GM21786 (cell line): ENCODE measurements at regions not wholly inside any gene's neighbourhood (a gene's known extent, or its start where the extent isn't known, plus 50 kb on each side); places are given as distances from the start of the nearest gene placed in this dataset.
"Not testable (repeated sequence)": the region's sequence is repeated elsewhere in the genome, so short reads cannot be mapped to it uniquely, and the experiment has no call there.

ENCODE experiments used
- ATAC-seq: cut with Tn5 transposase; IDR thresholded peaks from one replicate; pipeline ENCODE4 v1.9.1; 2021; ENCODE audit not compliant: unreplicated experiment

DNA sequence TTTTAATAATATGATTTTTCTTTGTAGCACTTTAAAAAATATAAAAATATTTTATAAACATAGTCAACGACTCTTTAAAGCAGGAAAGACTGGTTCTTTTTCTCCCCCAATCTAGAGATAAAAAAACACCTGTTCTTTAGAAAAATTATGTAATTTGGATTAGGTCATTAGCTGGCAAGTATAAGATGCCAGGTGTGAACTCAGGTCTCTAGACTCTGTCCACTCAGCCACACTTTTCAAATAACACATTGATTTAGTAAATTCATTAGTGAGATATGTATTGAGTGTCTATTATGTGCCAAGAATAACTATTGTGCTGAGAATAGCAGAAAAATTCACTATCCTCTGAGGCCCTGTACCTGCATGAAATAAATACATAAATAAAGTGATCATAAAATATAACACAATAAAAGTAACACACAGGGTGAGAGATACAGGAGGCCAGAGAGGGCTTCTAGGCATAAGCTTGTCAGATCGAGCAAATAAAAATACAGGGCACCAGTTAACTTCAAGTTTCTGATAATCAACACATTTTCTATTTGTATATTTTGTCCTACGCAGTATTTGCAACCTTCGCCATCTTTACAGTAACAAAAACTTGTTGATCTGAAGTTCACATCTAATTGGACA lies 867.1 kb upstream of the GBE1 start:
- no peak for ATAC-seq

- no peak for ATAC-seq
Measured at GRCh38 chr3:82627733-82628132, 866.3 kb upstream of the GBE1 start.

- ATAC-seq, result not testable (repeated sequence)
Measured at GRCh38 chr3:82620744-82621143, 859.3 kb upstream of the GBE1 start.

DNA sequence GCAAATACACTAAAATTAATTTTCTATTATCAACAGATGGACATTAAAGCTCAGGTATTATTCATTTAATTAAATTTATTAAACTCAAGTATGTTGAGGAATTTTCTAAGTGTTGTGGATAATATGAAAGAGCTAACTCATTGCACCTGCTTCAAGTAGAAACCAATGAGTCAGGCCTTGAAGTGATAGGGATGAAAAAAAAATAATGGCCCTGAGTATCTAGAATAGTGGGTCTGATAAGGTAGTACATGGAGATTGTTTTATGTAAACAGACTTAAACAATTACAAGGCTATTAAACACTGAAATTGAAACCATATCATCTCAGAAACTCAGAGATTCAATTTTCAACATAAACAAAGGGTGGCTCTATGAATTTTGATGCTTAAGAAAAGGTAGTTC lies 857.1 kb upstream of the GBE1 start:
- no peak for ATAC-seq

DNA sequence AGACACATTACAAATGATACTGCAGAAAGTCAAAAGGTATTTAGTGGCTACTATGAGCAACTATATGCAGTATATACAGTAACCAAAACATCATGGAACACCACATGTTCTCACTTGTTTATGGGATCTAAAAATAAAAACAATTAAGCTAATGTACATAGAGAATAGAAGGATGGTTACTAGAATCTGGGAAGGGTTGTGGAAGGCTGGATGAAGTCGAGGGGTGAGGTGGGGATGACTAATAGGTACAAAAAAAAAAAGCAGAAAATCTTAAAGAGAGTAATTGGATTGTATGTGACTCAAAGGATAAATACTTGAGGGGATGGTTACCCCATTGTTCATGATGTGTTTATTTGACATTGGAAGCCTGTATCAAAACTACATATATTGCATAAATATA lies 848.8 kb upstream of the GBE1 start:
- no peak for ATAC-seq

DNA sequence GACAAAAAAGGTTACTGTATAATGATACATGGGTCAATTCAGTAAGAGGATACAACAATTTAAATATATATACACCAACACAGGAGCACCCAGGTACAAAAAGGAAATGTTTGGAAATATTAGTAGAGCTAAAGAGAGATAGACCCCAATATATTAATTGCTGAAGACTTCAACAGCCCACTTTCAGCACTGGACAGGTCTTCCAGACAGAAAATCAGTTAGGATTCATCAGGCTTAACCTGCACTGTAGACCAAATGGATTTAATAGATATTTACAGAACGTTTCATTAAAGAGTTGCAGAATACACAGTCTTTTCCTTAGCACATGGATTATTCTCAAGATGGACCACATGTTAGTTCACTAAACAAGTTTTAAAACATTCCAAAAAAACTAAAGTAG lies 845.9 kb upstream of the GBE1 start:
- ATAC-seq, result no peak

GRCh38 chr3:82596805-82597204 lies 835.4 kb upstream of the GBE1 start:
- ATAC-seq, result no peak

DNA sequence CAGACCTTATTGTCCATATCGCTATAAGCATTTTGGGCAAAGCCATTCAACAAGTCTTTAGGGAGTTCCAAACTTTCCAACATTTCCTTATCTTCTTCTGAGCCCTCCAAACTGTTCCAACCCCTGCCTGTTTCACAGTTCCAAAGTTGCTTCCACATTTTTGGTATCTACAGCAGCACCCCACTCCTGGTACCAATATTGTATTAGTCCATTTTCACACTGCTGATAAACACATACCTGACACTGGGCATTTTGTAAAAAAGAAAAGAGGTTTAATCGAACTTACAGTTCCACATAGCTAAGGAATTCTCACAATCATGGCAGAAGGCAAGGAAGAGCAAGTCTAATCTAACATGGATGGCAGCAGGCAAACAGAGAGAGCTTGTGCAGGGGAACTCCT lies 834.1 kb upstream of the GBE1 start:
- ATAC-seq, result no peak

DNA sequence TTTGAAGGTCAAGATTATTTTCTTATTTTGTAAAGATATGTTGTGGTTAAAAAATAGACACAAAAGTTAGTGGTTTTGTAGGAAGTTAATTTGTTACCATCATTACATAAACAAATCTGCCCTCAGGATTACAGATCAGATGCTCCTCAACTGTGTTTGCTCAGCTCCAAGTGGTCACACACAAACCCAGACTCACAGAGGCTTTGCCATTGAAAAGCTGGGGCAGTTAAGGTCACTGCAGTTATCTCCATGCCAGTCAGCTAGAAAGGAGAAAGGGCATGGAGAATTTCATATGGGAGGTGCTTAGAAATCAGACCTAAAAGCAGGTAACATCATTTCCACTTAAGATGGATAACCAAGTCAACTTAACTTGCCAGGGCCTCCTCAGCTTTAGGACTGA lies 825.7 kb upstream of the GBE1 start:
- no peak for ATAC-seq

DNA sequence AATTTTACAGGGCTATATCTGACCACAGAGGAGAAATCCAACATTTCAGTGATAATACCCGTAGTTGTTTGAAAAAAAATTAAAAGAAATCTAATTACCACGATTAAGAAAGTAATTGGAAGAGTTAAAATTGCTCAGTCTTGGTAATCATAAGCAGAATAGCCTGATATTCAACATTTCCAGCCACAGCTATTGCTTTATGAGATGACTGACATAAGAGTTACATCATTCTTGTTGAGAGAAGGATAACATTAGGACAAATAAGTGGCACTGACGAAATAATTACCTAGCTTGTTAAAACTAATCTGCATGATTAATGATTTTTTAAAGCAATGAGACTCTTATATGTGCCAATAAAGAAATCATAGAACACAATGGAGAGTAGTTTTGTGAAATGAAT lies 825.0 kb upstream of the GBE1 start:
- no peak for ATAC-seq

DNA sequence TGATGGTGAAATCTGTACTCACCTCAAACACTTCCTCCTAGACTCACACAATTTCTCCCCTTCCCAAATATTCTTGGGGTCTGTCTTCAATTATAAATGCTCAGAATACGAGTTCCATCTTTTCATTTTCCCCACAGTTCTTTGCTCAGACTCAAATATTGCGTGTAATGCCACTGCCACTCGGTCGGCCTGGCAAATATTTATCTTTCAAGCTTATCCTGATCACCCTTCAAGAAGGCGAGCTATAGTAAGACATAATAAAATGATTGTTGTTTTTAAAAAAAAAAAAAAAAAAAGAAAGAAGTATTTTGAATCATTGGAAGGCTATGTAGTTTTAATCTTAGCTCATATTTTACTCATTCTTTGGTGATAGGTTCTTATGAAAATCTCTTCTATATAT lies 824.6 kb upstream of the GBE1 start:
- not testable (repeated sequence) for ATAC-seq

GRCh38 chr3:82585591-82585990 lies 824.1 kb upstream of the GBE1 start:
- ATAC-seq, result not testable (repeated sequence)

GRCh38 chr3:82584861-82585260 lies 823.4 kb upstream of the GBE1 start:
- ATAC-seq, result not testable (repeated sequence)

GRCh38 chr3:82584415-82584814 lies 823.0 kb upstream of the GBE1 start:
- not testable (repeated sequence) for ATAC-seq

DNA sequence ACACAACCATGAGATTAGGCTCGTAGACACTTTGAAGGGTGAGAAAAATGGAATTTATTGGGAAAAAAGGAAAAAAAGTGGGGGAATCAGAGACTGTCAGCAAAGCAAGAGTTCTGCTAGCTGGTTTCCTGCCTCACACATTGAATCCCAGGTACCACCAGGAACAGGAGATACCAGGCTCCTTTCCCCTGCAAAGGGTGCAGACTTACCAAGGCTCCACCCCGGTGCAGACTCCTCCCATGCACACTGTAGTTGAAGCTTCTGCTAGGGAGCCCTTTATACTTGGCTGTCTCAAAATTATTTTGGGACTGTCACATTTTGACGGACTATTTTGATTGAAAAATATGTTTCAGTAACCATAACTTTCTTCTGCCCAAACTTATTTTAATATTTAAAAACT lies 819.9 kb upstream of the GBE1 start:
- ATAC-seq, result no peak

GRCh38 chr3:82572721-82573120 lies 811.3 kb upstream of the GBE1 start:
- ATAC-seq, result no peak

DNA sequence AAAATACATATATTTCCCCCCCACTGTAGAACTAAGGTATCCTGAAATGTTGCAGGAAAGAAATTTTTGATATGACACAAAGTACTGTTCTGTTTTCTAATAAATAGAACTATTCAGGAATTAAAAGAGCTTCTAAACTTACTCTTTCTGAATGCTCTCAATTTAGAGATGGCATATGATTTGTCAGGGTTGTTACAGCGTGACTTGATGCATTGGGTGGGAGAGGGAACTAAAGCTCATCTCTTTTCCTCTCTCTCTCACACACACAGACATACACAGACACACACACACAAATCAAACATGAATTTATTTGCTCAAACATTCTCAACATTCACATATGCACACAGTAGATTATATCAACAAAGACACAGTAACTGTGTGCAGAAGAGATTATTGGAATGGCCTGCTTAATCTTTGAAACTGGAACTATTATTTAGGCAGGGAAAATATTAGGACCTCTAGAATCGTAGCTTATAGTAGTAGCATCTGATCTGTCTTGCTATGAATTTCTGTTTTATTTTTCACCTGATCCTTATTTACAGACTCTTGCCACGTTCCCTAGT lies 807.4 kb upstream of the GBE1 start:
- ATAC-seq, result no peak

DNA sequence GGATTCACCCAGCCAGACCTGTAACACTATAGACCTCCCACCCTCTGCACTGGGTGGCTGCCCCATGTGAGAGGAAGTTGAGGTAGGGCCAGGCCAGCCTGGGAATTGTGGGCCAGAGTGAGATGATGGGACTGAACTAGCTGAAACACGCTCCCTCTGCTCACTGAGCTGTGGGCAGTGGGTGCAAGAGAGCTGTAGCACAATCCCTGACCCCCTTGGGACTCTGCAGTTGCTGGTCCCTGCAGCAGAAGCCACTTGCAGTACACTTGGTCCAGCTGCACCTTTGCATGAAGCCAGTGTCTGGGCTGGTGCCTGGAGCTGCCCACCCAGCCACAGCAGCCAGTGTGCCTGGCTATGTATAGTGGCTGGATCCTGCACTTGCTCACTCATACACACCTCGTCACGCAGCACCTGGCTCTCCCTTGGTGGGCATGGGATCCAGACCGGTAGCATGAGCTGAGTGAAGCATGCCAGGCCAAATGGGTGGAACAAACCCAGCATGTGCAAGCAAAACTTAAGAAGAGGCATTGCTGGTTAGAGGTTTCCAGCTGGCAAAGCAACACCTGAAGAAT lies 805.7 kb upstream of the GBE1 start:
- no peak for ATAC-seq

DNA sequence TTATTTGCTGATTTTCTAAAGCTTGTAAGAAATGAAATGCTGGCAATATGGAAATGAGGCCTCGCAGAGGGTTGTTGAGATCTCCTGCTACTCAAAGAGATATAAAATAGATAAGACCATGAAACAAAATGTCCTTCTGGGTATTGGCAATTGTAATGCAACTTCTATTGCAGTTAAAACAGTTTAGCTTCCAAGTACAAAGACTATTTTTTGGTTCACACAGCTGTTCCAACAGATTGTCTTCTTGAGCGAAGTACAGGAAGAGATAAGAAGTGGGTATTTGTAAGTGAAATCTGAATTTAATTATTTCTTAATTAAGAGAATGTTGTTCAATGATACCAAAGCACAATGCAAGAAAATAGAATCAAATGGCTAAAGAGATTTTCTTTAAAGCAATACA lies 801.5 kb upstream of the GBE1 start:
- no peak for ATAC-seq

GRCh38 chr3:82561784-82562183 lies 800.3 kb upstream of the GBE1 start:
- no peak for ATAC-seq

GRCh38 chr3:82558081-82558480 lies 796.6 kb upstream of the GBE1 start:
- no peak for ATAC-seq

- ATAC-seq, result no peak
Measured at GRCh38 chr3:82556113-82556512, 794.7 kb upstream of the GBE1 start.

DNA sequence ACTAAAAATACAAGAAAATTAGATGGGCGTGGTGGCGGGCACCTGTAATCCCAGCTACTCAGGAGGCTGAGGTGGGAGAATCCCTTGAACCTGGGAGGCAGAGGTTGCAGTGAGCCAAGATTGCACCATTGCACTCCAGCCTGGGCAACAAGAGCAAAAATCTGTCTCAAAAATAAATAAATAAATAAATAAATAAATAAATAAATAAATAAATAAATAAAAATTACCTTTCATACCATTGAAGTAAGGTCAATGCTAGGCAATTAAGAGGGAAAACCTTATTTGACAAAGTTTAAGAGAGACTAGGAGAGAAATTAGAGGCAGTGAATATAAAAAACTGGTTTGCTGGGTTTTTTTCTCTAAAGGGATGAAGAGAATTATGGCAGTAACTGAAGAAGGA lies 781.1 kb upstream of the GBE1 start:
- not testable (repeated sequence) for ATAC-seq
